ENCODE measurements at regions not wholly inside any gene's neighbourhood (a gene's known extent, or its start where the extent isn't known, plus 50 kb on each side); places are given as distances from the start of the nearest gene placed in this dataset.

DNA sequence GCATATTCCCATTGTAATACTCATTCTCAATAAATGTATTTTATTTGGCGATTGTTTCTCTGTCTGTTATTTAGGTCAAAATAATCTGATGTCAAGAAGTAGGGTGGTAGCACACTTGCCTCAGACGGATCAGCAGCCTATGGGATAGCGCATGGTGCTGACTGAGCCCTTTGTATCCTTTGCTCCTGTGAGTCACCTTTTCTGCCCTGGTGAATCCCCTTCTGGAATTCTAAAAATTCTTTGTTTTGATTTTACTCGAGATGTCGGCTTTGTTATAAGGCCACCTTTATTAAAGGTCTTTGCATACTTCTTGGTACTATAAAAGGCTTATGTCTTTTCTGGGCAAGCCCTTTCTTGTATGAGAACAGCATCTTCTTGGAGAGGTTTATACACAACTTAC lies 1187.8 kb downstream of the CDH9 start:
- no peak for DNase-seq (ENCODE audit: low read depth in 2 of 2)

GRCh38 chr5:25849270-25849669 lies 1189.1 kb downstream of the CDH9 start:
- no peak for DNase-seq (ENCODE audit: low read depth in 2 of 2)

GRCh38 chr5:25823330-25823873 lies 1178.6 kb upstream of the CDH10 start:
- DNase-seq (ENCODE audit: low read depth in 2 of 2) = no peak
